ENCODE measurements at regions not wholly inside any gene's neighbourhood (a gene's known extent, or its start where the extent isn't known, plus 50 kb on each side); places are given as distances from the start of the nearest gene placed in this dataset.

DNA sequence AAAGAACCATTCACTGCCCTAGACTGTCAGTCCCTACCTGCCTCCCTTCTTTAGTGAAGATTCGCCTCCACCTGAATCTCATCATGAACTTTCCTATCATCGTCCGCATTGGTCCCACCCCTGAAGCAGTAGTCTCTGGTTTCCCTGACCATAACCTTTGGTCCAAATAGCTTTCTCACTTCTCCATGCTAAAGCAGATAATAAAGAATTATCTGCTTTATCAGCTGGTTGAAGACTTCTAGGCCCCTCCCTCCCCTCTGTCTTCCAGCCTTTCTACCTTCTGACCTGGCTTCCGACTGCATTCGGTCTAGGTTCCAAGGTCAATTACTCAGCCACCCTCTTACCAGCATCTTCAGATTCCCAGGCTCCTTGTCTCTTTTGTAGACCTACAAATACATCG is 650.9 kb downstream of the HS3ST4 start:
- no peak for TF ChIP-seq POLR2A (IDR thresholded peaks at IDR 0.05; ENCODE audit: extremely low read depth, insufficient read length)
- no peak for TF ChIP-seq CTCF (IDR thresholded peaks at IDR 0.05; ENCODE audit: low read depth, low read length)
